Loucy (cell line): ENCODE measurements at regions not wholly inside any gene's neighbourhood (a gene's known extent, or its start where the extent isn't known, plus 50 kb on each side); places are given as distances from the start of the nearest gene placed in this dataset.

Experiments
- EZH2phosphoT487 ChIP-seq: fragments of 200-600 bp; IDR thresholded peaks from 2 replicates; pipeline ENCODE4 v1.6.1; 2018; ENCODE audit warnings: antibody characterized with exemption, mild to moderate bottlenecking, moderate library complexity, borderline replicate concordance
- TF ChIP-seq, protein P1 (sequence below): fragments of 200-600 bp; sonication (generic); conservative IDR thresholded peaks from 2 replicates; pipeline ENCODE4 v1.5.1; 2014; ENCODE audit warnings: mild to moderate bottlenecking, antibody characterized with exemption, low read length

DNA sequence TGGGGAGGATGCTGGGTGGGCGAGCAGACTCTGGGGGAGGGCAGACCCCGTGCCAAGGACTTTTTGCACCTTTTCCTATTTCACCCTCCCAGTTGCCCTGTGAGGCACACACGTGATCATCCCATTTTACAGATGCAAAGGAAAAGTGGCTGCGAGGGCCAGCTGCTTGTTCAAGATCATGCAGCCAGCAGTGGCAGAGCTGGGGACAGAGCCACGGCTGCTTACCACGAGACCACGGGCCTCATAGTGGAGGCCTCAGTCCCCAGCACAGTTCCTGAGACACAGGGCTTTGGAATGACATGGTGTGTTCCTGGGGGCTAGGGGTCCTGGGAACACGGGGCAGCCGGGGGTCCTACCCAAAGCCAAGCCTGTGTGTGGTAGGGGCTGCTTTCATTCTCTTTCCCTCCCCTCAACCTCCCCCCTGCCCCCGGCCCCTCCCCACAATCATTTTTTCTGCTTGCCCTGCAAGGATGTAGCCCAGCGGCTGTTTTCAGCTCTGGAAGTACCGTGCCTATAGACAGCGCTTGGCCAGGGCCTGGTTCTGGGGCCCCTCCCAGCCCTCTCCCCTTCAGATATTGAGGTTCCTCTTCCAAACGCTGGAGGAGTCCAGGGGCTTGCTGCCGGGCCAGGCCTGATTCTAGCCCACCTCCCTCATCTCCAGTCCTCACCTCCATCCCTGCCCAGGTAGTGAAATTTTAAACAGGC, 58.5 kb upstream of the IER5L start:
- TF ChIP-seq, protein P1, sequence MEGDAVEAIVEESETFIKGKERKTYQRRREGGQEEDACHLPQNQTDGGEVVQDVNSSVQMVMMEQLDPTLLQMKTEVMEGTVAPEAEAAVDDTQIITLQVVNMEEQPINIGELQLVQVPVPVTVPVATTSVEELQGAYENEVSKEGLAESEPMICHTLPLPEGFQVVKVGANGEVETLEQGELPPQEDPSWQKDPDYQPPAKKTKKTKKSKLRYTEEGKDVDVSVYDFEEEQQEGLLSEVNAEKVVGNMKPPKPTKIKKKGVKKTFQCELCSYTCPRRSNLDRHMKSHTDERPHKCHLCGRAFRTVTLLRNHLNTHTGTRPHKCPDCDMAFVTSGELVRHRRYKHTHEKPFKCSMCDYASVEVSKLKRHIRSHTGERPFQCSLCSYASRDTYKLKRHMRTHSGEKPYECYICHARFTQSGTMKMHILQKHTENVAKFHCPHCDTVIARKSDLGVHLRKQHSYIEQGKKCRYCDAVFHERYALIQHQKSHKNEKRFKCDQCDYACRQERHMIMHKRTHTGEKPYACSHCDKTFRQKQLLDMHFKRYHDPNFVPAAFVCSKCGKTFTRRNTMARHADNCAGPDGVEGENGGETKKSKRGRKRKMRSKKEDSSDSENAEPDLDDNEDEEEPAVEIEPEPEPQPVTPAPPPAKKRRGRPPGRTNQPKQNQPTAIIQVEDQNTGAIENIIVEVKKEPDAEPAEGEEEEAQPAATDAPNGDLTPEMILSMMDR = no peak
- no peak for TF ChIP-seq EZH2phosphoT487
